ENCODE measurements at regions not wholly inside any gene's neighbourhood (a gene's known extent, or its start where the extent isn't known, plus 50 kb on each side); places are given as distances from the start of the nearest gene placed in this dataset.

- 83 to 94% (median 90%) methylated on average over 2 of the region's 2 CpGs for WGBS, 4 donors
- Histone ChIP-seq H3K4me1 (replicated peaks in 1 of 2) (no peaks in the 10 kb centered on the region), H3K9me3 (replicated peaks in 1 of 3) (no peaks in the 10 kb centered on the region), H3K4me3 (no peak overlapping the region), H3K27ac (no peak overlapping the region), H3K36me3 (replicated peaks in 1 of 2) (no peaks in the 10 kb centered on the region), H3K27me3 (no peaks in the 10 kb centered on the region)
- DNase-seq = no peak
- TF ChIP-seq POLR2A (IDR thresholded peaks at IDR 0.05) (no peak), CTCF (IDR thresholded peaks at IDR 0.05) (no peak)
- intact Hi-C loops (cut with DNase I) = no loop called here
Measured at GRCh38 chr12:25906651-25907340, 51.7 kb upstream of the RASSF8 start.

Small RNA genes lying in the stretch of these regions (microRNA-seq; reads per million reads assigned to microRNA genes)
- 0 reads per million in 3 donors for gene MIR4302

Small RNA genes lying in the stretch of these regions (small RNA-seq; reads per million reads assigned to genes)
- gene RN7SKP262 = 0 reads per million in 2 donors

All from adrenal gland (tissue), 9 donors.